Endometrial microvascular endothelial cells (primary cell): ENCODE measurements at regions not wholly inside any gene's neighbourhood (a gene's known extent, or its start where the extent isn't known, plus 50 kb on each side); places are given as distances from the start of the nearest gene placed in this dataset.

Experiments used
- in situ Hi-C: cut with HindIII; loops from 2 replicates; pipeline ENCODE4 v1.10.0; 2017; ENCODE audit warnings: low sequenced_read_pairs, low pct_unique_long_range_greater_than_20kb; ENCODE audit errors: inconsistent ontology term

GRCh38 chr11:69883292-69884255 is 64.4 kb upstream of the FGF3 start:
- in situ Hi-C loops = no loop called here

GRCh38 chr11:69884286-69884685 is 65.1 kb upstream of the FGF3 start:
- in situ Hi-C loops = no loop called here

- in situ Hi-C loops = no loop called here
These were observed 65.5 kb upstream of the FGF3 start for GRCh38 chr11:69884751-69885150.

- in situ Hi-C loops = no loop called here
These were observed 68.1 kb upstream of the FGF3 start for GRCh38 chr11:69887330-69887729.

- in situ Hi-C loops = no loop called here
These were observed 68.7 kb upstream of the FGF3 start for GRCh38 chr11:69887841-69888427.

GRCh38 chr11:69888483-69889181 is 69.4 kb upstream of the FGF3 start:
- in situ Hi-C loops = no loop called here

- in situ Hi-C loops = no loop called here
These were observed 70.4 kb upstream of the FGF3 start for GRCh38 chr11:69889400-69890318.

- in situ Hi-C loops = no loop called here
These were observed 71.3 kb upstream of the FGF3 start for GRCh38 chr11:69890476-69890875.

GRCh38 chr11:69891421-69892236 is 72.4 kb upstream of the FGF3 start:
- in situ Hi-C loops = no loop called here

- in situ Hi-C loops = no loop called here
These were observed 73.2 kb upstream of the FGF3 start for GRCh38 chr11:69892237-69892985.

GRCh38 chr11:69892986-69893555 is 73.9 kb upstream of the FGF3 start:
- in situ Hi-C loops = no loop called here

GRCh38 chr11:69893631-69894030 is 74.4 kb upstream of the FGF3 start:
- in situ Hi-C loops = no loop called here

GRCh38 chr11:69894181-69894611 is 75.0 kb upstream of the FGF3 start:
- in situ Hi-C loops = no loop called here

- in situ Hi-C loops = no loop called here
These were observed 75.4 kb upstream of the FGF3 start for GRCh38 chr11:69894648-69895047.

GRCh38 chr11:69896250-69896649 is 77.0 kb upstream of the FGF3 start:
- in situ Hi-C loops = no loop called here

GRCh38 chr11:69898123-69898522 is 78.9 kb upstream of the FGF3 start:
- in situ Hi-C loops = no loop called here
